SU-DHL-6 (cell line): ENCODE measurements at regions not wholly inside any gene's neighbourhood (a gene's known extent, or its start where the extent isn't known, plus 50 kb on each side); places are given as distances from the start of the nearest gene placed in this dataset.

Source experiments
- H2AFZ ChIP-seq: fragments of 200-600 bp; sonication (generic); 2 replicates; pipeline ENCODE4 v1.6.1; 2014; ENCODE audit warnings: low read depth, mild to moderate bottlenecking, moderate library complexity, mixed read lengths, antibody characterized with exemption, low read length; ENCODE audit not compliant: severe bottlenecking
- H3F3A ChIP-seq: fragments of 200-600 bp; shearing (Covaris generic); 2 replicates; pipeline ENCODE4 v1.6.0; 2016; ENCODE audit warnings: antibody characterized with exemption, mild to moderate bottlenecking; ENCODE audit not compliant: insufficient read depth
- H3K27ac ChIP-seq: fragments of 200-600 bp; sonication (generic); 2 replicates; pipeline ENCODE4 v1.5.1; 2016; ENCODE audit warnings: low read depth, mild to moderate bottlenecking, low read length, moderate library complexity, mixed read lengths
- H3K27me3 ChIP-seq: fragments of 200-600 bp; sonication (generic), shearing (Covaris generic); 2 replicates; pipeline ENCODE4 v1.6.0; 2014; ENCODE audit warnings: mild to moderate bottlenecking, low read length
- H3K36me3 ChIP-seq: fragments of 200-600 bp; sonication (generic); 2 replicates; pipeline ENCODE4 v1.6.1; 2014; ENCODE audit warnings: mild to moderate bottlenecking, low read length, mixed read lengths
- H3K4me2 ChIP-seq: fragments of 300-600, 200-600 bp; shearing (Covaris generic), sonication (generic); 2 replicates; pipeline ENCODE4 v1.6.0; 2014; ENCODE audit warnings: low read length, low read depth, mild to moderate bottlenecking; ENCODE audit not compliant: poor library complexity, severe bottlenecking
- H3K4me3 ChIP-seq: fragments of 200-600 bp; sonication (generic); 2 replicates; pipeline ENCODE4 v1.5.1; 2014; ENCODE audit warnings: antibody characterized with exemption, low read length, mild to moderate bottlenecking, mixed read lengths; ENCODE audit not compliant: insufficient read depth, poor library complexity, severe bottlenecking
- H3K79me2 ChIP-seq: fragments of 200-600 bp; sonication (generic); 2 replicates; pipeline ENCODE4 v1.6.1; 2014; ENCODE audit warnings: mild to moderate bottlenecking, low read length, moderate library complexity; ENCODE audit not compliant: insufficient read depth
- H3K9ac ChIP-seq: fragments of 200-600 bp; sonication (generic); 2 replicates; pipeline ENCODE4 v1.7.0; 2014; ENCODE audit warnings: mild to moderate bottlenecking, low read length
- H3K9me2 ChIP-seq: fragments of 200-600 bp; sonication (generic); replicated peaks from 2 replicates; pipeline ENCODE4 v1.6.1; 2014; ENCODE audit warnings: low read length; ENCODE audit not compliant: insufficient read depth
- H3K9me3 ChIP-seq: fragments of 200-600 bp; sonication (generic); 2 replicates; pipeline ENCODE4 v1.6.1; 2014; ENCODE audit warnings: low read length, mixed read lengths; ENCODE audit not compliant: insufficient read depth
- H4K20me1 ChIP-seq: fragments of 200-600 bp; sonication (generic); 2 replicates; pipeline ENCODE4 v1.6.1; 2014; ENCODE audit warnings: low read depth, mild to moderate bottlenecking, antibody characterized with exemption, low read length, moderate library complexity, mixed read lengths
- EZH2phosphoT487 ChIP-seq: fragments of 200-600 bp; sonication (generic), shearing (Covaris generic); conservative IDR thresholded peaks from 2 replicates; pipeline ENCODE4 v1.6.1; 2018; ENCODE audit warnings: mild to moderate bottlenecking, antibody characterized with exemption, low read length, moderate library complexity, mixed read lengths
- TF ChIP-seq, protein P1 (sequence below): fragments of 200-600 bp; sonication (generic); IDR thresholded peaks from one replicate; pipeline ENCODE4 v1.5.1; 2017; ENCODE audit warnings: antibody characterized with exemption, mild to moderate bottlenecking, low read length, moderate library complexity; ENCODE audit not compliant: insufficient read depth, poor library complexity, severe bottlenecking

DNA sequence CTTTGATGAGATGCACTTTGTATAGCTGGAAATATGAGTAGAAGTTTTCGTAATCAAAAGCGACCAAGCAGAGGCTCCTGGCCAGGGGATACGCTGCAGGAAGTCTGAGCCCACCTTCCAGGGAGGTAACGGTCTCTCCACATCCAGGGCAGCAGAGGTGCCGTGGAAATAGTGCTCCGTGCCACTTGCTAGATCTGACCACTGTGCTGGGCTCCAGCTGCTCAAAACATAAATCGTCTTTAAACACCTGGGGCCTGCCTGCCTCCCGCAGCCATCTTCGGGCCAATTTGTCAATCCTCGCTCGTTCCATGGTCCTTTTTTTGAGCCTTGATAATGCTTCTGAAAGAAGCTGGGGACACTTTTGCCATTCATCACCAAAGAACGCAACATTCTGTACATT is 445.0 kb downstream of the ZNF536 start:
- Histone ChIP-seq H3K9me2 (no peaks in the 10 kb centered on the region), H3K27ac (no peak overlapping the region), H3F3A (no peaks in the 10 kb centered on the region), H3K27me3 (no peaks in the 10 kb centered on the region), H4K20me1 (no peaks in the 10 kb centered on the region), H3K4me3 (no peak overlapping the region), H2AFZ (no peak overlapping the region), H3K79me2 (no peaks in the 10 kb centered on the region), H3K4me2 (no peak overlapping the region), H3K9me3 (no peaks in the 10 kb centered on the region), H3K9ac (no peak overlapping the region), H3K36me3 (no peaks in the 10 kb centered on the region)
- no peak for TF ChIP-seq EZH2phosphoT487
- TF ChIP-seq, protein P1, sequence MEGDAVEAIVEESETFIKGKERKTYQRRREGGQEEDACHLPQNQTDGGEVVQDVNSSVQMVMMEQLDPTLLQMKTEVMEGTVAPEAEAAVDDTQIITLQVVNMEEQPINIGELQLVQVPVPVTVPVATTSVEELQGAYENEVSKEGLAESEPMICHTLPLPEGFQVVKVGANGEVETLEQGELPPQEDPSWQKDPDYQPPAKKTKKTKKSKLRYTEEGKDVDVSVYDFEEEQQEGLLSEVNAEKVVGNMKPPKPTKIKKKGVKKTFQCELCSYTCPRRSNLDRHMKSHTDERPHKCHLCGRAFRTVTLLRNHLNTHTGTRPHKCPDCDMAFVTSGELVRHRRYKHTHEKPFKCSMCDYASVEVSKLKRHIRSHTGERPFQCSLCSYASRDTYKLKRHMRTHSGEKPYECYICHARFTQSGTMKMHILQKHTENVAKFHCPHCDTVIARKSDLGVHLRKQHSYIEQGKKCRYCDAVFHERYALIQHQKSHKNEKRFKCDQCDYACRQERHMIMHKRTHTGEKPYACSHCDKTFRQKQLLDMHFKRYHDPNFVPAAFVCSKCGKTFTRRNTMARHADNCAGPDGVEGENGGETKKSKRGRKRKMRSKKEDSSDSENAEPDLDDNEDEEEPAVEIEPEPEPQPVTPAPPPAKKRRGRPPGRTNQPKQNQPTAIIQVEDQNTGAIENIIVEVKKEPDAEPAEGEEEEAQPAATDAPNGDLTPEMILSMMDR = no peak

DNA sequence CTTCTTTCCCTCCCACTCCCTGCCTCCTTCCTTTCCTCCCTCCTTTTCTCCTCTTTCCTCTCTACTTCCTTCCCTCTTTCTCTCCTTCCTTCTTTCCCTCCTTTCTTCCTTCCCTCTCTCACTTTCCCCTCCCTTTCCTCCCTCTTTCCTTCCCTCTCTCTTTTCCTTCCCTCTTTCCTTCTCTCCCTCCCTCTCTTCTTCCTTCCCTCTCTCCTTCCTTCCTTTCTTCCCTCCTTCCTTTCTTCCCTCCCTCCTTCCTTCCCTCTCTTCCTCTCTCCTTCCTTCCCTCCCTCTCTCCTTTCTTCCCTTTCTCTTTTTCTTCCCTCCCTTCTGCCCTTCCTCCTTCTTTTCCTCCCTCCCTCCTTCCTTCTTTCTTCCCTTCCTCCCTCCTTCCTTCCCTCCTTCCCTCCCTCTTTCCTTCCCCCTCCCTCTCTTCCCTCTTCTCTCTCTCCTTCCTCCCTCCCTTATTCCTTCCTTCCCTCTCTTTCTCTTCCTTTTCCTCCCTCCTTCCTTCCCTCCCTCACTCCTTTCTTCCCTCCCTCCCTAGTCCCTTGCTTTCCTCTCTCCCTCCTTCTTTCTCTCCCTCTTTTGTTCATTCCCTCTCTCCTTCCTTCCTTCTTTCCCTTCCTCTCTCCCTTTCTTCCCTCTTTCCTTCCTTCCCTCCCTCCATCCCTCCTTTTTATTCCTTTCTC is 443.9 kb downstream of the ZNF536 start:
- no peak overlapping the region for H3K4me2 ChIP-seq
- no peak overlapping the region for H3K27ac ChIP-seq
- H3K9ac ChIP-seq = no peak overlapping the region
- H3F3A ChIP-seq = no peaks in the 10 kb centered on the region
- no peak overlapping the region for H2AFZ ChIP-seq
- H3K4me3 ChIP-seq = no peak overlapping the region
- no peaks in the 10 kb centered on the region for H3K36me3 ChIP-seq
- H3K9me3 ChIP-seq = no peaks in the 10 kb centered on the region
- no peaks in the 10 kb centered on the region for H3K79me2 ChIP-seq
- TF ChIP-seq, protein P1 = no peak
- TF ChIP-seq EZH2phosphoT487 = no peak
- H3K27me3 ChIP-seq = no peaks in the 10 kb centered on the region
- H4K20me1 ChIP-seq = no peaks in the 10 kb centered on the region
- no peaks in the 10 kb centered on the region for H3K9me2 ChIP-seq

DNA sequence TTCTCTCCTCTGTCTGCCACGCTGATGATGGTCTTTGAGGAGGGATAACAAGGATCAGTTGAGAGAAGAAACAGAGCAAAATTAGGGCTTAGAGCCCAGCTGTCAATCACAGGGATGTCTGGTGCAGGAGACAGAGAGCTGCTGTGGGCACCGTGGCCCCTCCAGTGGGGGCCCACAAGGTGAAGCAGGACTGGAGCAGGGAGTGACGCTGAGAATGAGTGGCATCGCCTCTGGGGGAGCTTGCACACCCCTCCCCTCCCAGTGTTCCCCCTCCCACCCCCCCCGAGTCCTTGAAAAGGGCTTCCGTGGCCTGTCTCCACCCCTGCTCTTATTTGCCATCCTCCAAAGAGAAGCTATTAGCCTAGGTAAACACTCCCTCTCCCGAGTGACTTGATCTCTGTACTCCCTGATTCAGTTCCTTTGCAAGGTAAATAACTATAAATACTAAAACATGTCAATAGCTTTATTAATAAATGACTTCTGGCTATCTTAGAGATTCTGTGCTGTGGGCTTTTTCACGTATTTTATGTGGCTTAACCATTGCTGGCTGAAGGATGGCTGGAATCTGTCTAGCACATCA is 440.0 kb downstream of the ZNF536 start:
- no peak overlapping the region for H3K4me3 ChIP-seq
- no peaks in the 10 kb centered on the region for H3K79me2 ChIP-seq
- H2AFZ ChIP-seq = no peak overlapping the region
- H3K36me3 ChIP-seq = no peaks in the 10 kb centered on the region
- no peaks in the 10 kb centered on the region for H3K27me3 ChIP-seq
- H3F3A ChIP-seq = no peaks in the 10 kb centered on the region
- TF ChIP-seq, protein P1 = no peak
- no peak for TF ChIP-seq EZH2phosphoT487
- H3K9ac ChIP-seq = no peak overlapping the region
- H3K9me3 ChIP-seq = no peaks in the 10 kb centered on the region
- no peaks in the 10 kb centered on the region for H4K20me1 ChIP-seq
- H3K9me2 ChIP-seq = no peaks in the 10 kb centered on the region
- H3K4me2 ChIP-seq = no peak overlapping the region
- no peak overlapping the region for H3K27ac ChIP-seq
